ENCODE measurements at regions not wholly inside any gene's neighbourhood (a gene's known extent, or its start where the extent isn't known, plus 50 kb on each side); places are given as distances from the start of the nearest gene placed in this dataset.

DNA sequence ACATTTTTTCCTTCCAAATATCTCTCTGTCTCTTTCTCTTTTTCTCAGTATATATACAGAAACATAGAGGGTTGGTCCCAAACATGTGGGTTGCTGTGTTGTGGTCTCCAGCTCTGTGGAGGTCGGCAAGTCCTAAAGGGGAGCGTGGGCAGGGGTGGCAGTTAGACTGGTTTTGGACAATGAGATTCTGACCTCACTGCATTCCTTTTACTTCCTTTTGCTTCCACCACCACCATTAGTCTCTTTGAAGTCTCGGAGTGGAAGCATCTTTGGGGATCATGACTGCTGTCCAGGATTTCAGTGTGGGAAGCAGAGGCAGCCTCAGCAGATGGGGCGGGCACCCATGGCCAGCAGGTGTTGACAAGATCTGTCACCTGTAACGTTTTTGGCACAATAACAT lies 1091.8 kb downstream of the RAPGEF2 start:
- no peak for DNase-seq
- in situ Hi-C loops (cut with MboI; ENCODE audit: low pct_unique_long_range_greater_than_20kb, low sequenced_read_pairs), result no loop called here

GRCh38 chr4:160202802-160203201 lies 1099.9 kb downstream of the RAPGEF2 start:
- no peak for DNase-seq
- in situ Hi-C loops (cut with MboI; ENCODE audit: low pct_unique_long_range_greater_than_20kb, low sequenced_read_pairs), result no loop called here

DNA sequence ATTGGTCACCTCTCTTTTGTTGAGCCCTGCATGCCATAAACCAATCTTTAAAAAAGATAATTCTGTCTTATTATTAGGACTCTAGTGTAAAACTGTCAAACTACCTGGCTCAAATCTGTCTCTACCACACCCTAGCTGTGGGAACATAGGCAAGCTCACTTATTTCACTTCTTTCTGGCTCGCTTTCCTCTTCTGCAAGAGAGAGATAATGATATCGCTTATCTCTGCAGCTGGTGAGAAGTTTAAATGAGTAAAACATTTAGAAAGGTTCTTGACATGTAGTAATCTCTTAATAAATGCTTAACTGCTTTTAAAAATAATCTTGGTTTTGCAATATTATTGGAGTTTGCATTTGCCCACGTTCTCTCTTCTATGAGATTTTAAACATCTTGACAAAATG lies 1109.2 kb downstream of the RAPGEF2 start:
- in situ Hi-C loops (cut with MboI; ENCODE audit: low pct_unique_long_range_greater_than_20kb, low sequenced_read_pairs), result no loop called here
- no peak for DNase-seq

- no peak for DNase-seq
- in situ Hi-C loops (cut with MboI; ENCODE audit: low pct_unique_long_range_greater_than_20kb, low sequenced_read_pairs), result no loop called here
Measured at GRCh38 chr4:160213366-160213765, 1110.5 kb downstream of the RAPGEF2 start.

- in situ Hi-C loops (cut with MboI; ENCODE audit: low pct_unique_long_range_greater_than_20kb, low sequenced_read_pairs), result no loop called here
- no peak for DNase-seq
Measured at GRCh38 chr4:160217352-160217751, 1114.5 kb downstream of the RAPGEF2 start.

GRCh38 chr4:160224049-160224448 lies 1121.2 kb downstream of the RAPGEF2 start:
- in situ Hi-C loops (cut with MboI; ENCODE audit: low pct_unique_long_range_greater_than_20kb, low sequenced_read_pairs), result no loop called here
- no peak for DNase-seq

DNA sequence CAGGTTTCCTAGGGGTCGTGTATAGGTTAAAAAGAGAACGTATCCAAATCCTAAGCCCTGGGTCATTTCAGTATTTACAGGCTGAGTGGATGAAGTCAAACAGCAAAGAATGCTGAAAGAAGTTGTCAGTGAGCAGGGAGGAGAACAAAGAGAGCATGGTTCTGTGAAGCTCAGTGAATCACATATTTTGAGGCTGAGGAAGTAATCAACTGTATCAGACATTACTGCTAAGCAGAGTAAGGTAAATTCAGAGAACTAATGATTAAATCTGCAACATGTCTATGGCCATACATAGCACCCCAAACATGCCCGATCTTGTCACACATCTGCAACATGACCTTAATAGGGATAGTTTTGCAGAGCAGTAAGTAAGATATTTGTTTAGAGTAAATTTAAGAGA lies 1130.3 kb downstream of the RAPGEF2 start:
- DNase-seq, result no peak
- in situ Hi-C loops (cut with MboI; ENCODE audit: low pct_unique_long_range_greater_than_20kb, low sequenced_read_pairs), result no loop called here

- no peak for DNase-seq
- in situ Hi-C loops (cut with MboI; ENCODE audit: low pct_unique_long_range_greater_than_20kb, low sequenced_read_pairs), result no loop called here
Measured at GRCh38 chr4:160235285-160235684, 1132.4 kb downstream of the RAPGEF2 start.

- no peak for DNase-seq
- in situ Hi-C loops (cut with MboI; ENCODE audit: low pct_unique_long_range_greater_than_20kb, low sequenced_read_pairs), result no loop called here
Measured at GRCh38 chr4:160235771-160236170, 1132.9 kb downstream of the RAPGEF2 start.

DNA sequence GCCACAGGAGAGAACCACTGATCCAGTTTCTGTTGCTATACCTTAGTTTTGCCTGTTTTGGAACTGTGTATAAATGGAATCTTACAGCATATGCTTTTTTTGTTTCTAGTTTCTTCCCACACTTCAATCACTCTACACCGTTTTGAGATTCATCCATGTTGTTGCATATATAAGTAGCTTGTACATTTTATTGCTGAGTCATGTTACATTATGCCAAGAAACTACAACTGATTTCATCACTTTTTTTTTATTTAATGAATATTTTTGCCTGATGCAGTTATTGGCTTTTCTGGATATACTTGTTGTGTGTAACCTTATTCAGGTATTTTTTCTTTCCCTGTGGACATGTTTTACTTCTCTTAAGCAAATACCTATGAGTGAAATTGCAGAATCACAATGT lies 1135.9 kb downstream of the RAPGEF2 start:
- no peak for DNase-seq
- in situ Hi-C loops (cut with MboI; ENCODE audit: low pct_unique_long_range_greater_than_20kb, low sequenced_read_pairs), result no loop called here

DNA sequence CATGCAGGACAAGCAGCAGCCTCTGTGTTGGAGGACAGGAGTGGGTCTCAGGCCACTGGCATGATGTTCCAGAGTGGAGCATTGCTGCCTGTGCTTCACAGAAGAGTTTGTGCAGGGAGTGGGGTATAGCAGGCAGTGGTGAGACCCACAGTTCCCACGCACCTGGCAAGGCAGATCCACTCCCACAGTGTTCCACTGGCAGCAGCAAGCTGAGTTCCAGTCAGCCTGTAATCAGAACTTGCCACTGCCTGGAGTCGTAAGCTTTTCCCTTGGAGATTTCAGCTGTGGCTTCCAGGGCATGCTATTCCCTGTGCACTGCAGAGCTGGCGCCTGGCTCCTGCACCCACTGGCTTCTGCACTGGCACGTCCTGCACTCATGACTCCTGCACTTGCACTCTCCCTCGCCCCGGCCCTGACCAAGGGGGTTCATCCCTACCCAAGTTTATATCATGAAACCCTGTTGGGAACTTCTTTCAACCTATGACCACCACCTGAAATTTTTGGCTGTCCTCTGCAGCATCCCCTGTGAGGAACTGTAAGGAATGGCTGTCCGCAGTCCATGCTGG lies 1144.3 kb downstream of the RAPGEF2 start:
- DNase-seq, result no peak
- in situ Hi-C loops (cut with MboI; ENCODE audit: low pct_unique_long_range_greater_than_20kb, low sequenced_read_pairs), result no loop called here

DNA sequence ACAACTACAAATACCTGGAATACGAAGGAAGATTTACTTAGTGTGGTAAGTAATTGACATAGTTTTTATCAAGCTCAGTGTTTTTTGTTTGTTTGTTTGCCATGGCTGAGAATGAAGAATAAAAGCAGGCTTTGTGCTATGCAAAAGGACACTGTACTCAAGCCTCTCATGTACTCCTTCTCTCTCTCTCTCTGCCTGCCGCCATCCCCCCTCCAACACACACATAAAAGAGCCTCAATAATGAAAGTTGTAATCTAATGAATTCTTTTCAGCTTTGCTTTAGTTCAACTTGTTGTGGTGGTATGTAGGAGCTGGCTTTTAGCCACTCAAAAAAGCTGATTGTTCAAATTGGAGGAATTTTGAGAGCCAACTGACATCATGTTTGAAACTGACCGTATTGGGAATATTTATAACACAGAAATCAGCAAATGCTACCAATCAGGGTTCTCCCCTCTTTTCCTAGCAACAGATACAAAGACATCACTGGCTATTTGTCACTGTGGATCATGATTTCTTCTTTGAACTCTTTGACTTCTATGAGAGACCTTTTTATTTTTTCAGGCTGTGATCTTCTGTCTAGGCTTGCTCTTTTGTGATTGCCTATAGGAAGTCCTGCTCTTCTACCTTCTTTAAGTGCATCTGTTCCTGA lies 1148.8 kb downstream of the RAPGEF2 start:
- in situ Hi-C loops (cut with MboI; ENCODE audit: low pct_unique_long_range_greater_than_20kb, low sequenced_read_pairs), result no loop called here
- no peak for DNase-seq

- no peak for DNase-seq
- in situ Hi-C loops (cut with MboI; ENCODE audit: low pct_unique_long_range_greater_than_20kb, low sequenced_read_pairs), result no loop called here
Measured at GRCh38 chr4:160257318-160257717, 1154.4 kb downstream of the RAPGEF2 start.

DNA sequence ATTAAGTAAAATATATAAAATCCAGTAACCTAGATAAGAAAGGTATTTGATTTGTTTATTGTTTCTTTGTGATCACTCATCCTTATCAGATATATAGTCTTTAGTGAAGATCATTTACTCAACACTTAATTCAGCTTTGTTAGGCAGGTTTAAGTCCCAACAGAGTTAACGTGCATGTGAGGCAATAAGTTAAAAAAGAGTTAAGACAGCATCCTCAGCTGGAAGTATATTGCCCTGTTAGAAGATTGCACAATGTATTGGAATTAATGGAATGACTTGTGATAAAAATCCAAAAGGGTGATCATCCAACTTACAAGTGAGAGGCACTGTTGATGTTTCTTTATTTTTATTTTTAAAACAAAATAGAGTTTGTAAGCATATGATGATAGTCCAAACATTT lies 1162.1 kb downstream of the RAPGEF2 start:
- in situ Hi-C loops (cut with MboI; ENCODE audit: low pct_unique_long_range_greater_than_20kb, low sequenced_read_pairs), result no loop called here
- DNase-seq, result no peak

GRCh38 chr4:160265836-160266235 lies 1163.0 kb downstream of the RAPGEF2 start:
- in situ Hi-C loops (cut with MboI; ENCODE audit: low pct_unique_long_range_greater_than_20kb, low sequenced_read_pairs), result no loop called here
- no peak for DNase-seq

DNA sequence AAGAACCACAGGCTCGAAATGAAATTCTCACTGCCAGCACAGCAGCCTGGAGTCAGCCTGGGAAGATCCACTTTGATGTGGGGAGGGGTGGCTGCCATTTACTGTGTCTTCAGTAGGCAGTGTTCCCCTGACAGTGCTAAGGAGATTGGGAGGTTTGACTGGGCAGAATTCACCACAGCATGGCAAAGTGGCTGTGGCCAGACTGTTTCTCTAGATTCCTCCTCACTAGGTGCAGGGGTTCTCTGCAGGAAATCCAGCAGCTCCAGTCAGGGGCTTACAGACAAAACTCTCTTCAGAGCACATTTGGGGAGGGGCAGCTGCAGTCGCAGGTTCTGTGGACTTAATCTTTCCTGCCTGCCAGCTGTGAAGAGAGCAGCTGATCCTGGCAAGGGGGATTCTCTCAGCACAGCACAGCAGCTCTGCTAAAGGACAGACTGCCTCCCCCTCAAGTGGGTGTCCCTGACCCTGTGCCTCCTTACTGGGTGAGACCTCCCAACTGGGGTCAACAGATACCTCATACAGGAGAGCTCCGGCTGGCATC lies 1174.0 kb downstream of the RAPGEF2 start:
- DNase-seq, result no peak
- in situ Hi-C loops (cut with MboI; ENCODE audit: low pct_unique_long_range_greater_than_20kb, low sequenced_read_pairs), result no loop called here

- no peak for DNase-seq
- in situ Hi-C loops (cut with MboI; ENCODE audit: low pct_unique_long_range_greater_than_20kb, low sequenced_read_pairs), result no loop called here
Measured at GRCh38 chr4:160283081-160283480, 1180.2 kb downstream of the RAPGEF2 start.

GRCh38 chr4:160284516-160284915 lies 1181.6 kb downstream of the RAPGEF2 start:
- in situ Hi-C loops (cut with MboI; ENCODE audit: low pct_unique_long_range_greater_than_20kb, low sequenced_read_pairs), result no loop called here
- no peak for DNase-seq

GRCh38 chr4:160286051-160286450 lies 1183.2 kb downstream of the RAPGEF2 start:
- in situ Hi-C loops (cut with MboI; ENCODE audit: low pct_unique_long_range_greater_than_20kb, low sequenced_read_pairs), result no loop called here
- no peak for DNase-seq

- no peak for DNase-seq
- in situ Hi-C loops (cut with MboI; ENCODE audit: low pct_unique_long_range_greater_than_20kb, low sequenced_read_pairs), result no loop called here
Measured at GRCh38 chr4:160296476-160296875, 1193.6 kb downstream of the RAPGEF2 start.

DNA sequence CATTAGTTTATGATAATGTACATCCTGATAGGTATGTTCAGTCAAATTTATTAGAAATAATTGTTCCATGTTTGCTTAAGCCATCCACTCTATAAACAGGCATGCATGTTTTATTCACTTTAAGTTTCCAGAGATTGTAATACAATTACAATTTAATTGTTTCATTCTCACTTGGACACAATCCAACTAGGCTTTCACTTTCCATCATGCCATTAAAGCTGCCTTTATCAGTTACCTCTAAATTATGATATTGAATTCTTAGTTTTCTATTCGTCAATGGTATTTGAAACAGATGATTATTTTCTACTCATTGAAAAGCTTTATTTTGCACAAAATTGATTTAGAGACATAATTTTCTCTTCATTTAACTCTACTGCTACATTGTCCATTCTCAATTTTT lies 1196.3 kb downstream of the RAPGEF2 start:
- no peak for DNase-seq
- in situ Hi-C loops (cut with MboI; ENCODE audit: low pct_unique_long_range_greater_than_20kb, low sequenced_read_pairs), result no loop called here

Measured in KBM-7 (cell line).